GM12872 (cell line): ENCODE measurements at regions not wholly inside any gene's neighbourhood (a gene's known extent, or its start where the extent isn't known, plus 50 kb on each side); places are given as distances from the start of the nearest gene placed in this dataset.

Source experiments
- CTCF ChIP-seq: IDR thresholded peaks from 3 replicates; pipeline ENCODE4 v1.5.1; 2011; ENCODE audit warnings: low read depth, mild to moderate bottlenecking, low read length, moderate library complexity; ENCODE audit not compliant: insufficient read depth

- no peak for TF ChIP-seq CTCF
Measured at GRCh38 chr6:50278663-50279062, 228.9 kb upstream of the DEFB112 start.

- no peak for TF ChIP-seq CTCF
Measured at GRCh38 chr6:50285735-50286134, 236.0 kb upstream of the DEFB112 start.

GRCh38 chr6:50288241-50288640, 238.5 kb upstream of the DEFB112 start:
- TF ChIP-seq CTCF = no peak

- no peak for TF ChIP-seq CTCF
Measured at GRCh38 chr6:50288881-50289280, 239.2 kb upstream of the DEFB112 start.

- no peak for TF ChIP-seq CTCF
Measured at GRCh38 chr6:50289366-50289765, 239.6 kb upstream of the DEFB112 start.

GRCh38 chr6:50301307-50301706, 251.6 kb upstream of the DEFB112 start:
- no peak for TF ChIP-seq CTCF

GRCh38 chr6:50305660-50306059, 255.9 kb upstream of the DEFB112 start:
- TF ChIP-seq CTCF = no peak

GRCh38 chr6:50318536-50318935, 268.8 kb upstream of the DEFB112 start:
- no peak for TF ChIP-seq CTCF
